GM23338 (cell line): ENCODE measurements at regions not wholly inside any gene's neighbourhood (a gene's known extent, or its start where the extent isn't known, plus 50 kb on each side); places are given as distances from the start of the nearest gene placed in this dataset.

ENCODE experiments used
- ETS1 ChIP-seq: IDR thresholded peaks from 2 replicates; pipeline ENCODE4 v1.6.1; 2016; ENCODE audit warnings: antibody characterized with exemption
- EZH2phosphoT487 ChIP-seq: fragments of 200-600 bp; sonication (generic); IDR thresholded peaks from one replicate; pipeline ENCODE4 v1.8.1; 2018; ENCODE audit warnings: antibody characterized with exemption; ENCODE audit not compliant: unreplicated experiment
- NANOG ChIP-seq: IDR thresholded peaks from 2 replicates; pipeline ENCODE4 v1.6.1; 2016; ENCODE audit warnings: antibody characterized with exemption, borderline replicate concordance
- POLR2AphosphoS5 ChIP-seq: IDR thresholded peaks from 2 replicates; pipeline ENCODE4 v1.6.1; 2016; ENCODE audit warnings: antibody characterized with exemption, low read depth
- REST ChIP-seq: IDR thresholded peaks from one replicate; pipeline ENCODE4 v1.6.1; 2018; ENCODE audit warnings: antibody characterized with exemption; ENCODE audit not compliant: unreplicated experiment
- STAT1 ChIP-seq: IDR thresholded peaks from one replicate; pipeline ENCODE4 v1.6.1; 2016; ENCODE audit warnings: antibody characterized with exemption; ENCODE audit not compliant: unreplicated experiment
- ZNF114 ChIP-seq: fragments of 250-450 bp; sonication (Bioruptor Pico); IDR thresholded peaks from 2 replicates; pipeline ENCODE4 v1.5.0; 2020; ENCODE audit warnings: mild to moderate bottlenecking, moderate library complexity
- ZNF462 ChIP-seq: fragments of 250-450 bp; sonication (Bioruptor Pico); IDR thresholded peaks from 2 replicates; pipeline ENCODE4 v1.5.0; 2020; ENCODE audit warnings: mild to moderate bottlenecking, moderate library complexity

GRCh38 chr18:27278131-27278530 is 93.0 kb upstream of the CHST9 start (continued):
- TF ChIP-seq ZNF462 (CRISPR knock-in tag): no peak
- TF ChIP-seq EZH2phosphoT487: no peak
- no peak for TF ChIP-seq STAT1
- no peak for TF ChIP-seq ZNF114 (CRISPR knock-in tag)
- TF ChIP-seq ETS1: no peak
- TF ChIP-seq REST: no peak
- no peak for TF ChIP-seq NANOG
- TF ChIP-seq POLR2AphosphoS5: no peak
